Ovary (tissue), 7 donors: ENCODE measurements at regions not wholly inside any gene's neighbourhood (a gene's known extent, or its start where the extent isn't known, plus 50 kb on each side); places are given as distances from the start of the nearest gene placed in this dataset.

Experiments
- DNase-seq, 5 donors: peaks; one replicate each; pipeline ENCODE4 v3.0.0-alpha.2; 2019 to 2020
- H3K27ac ChIP-seq, 2 donors: fragments of 200-600 bp; one replicate each; pipeline versions ENCODE4 v1.5.1 to v1.8.0; 2019 to 2022
- H3K27me3 ChIP-seq: fragments of 200-600 bp; one replicate; pipeline ENCODE4 v1.8.0; 2022
- H3K36me3 ChIP-seq: fragments of 200-600 bp; sonication (generic); one replicate; pipeline ENCODE4 v1.5.1; 2019
- H3K4me1 ChIP-seq: one replicate; pipeline ENCODE4 v1.8.1; 2013; ENCODE audit warnings: mild to moderate bottlenecking, moderate library complexity; ENCODE audit not compliant: insufficient read depth
- H3K4me3 ChIP-seq: fragments of 200-600 bp; sonication (generic); one replicate; pipeline ENCODE4 v1.5.1; 2017
- H3K9me3 ChIP-seq, 2 donors: fragments of 200-600 bp in 1 of 2; sonication (generic) in 1 of 2; one replicate each; pipeline versions ENCODE4 v1.5.1 to v1.8.1; 2013 to 2019; ENCODE audit warnings: mild to moderate bottlenecking in 1 of 2, moderate library complexity in 1 of 2
- CTCF ChIP-seq, 3 donors: fragments of 450-650 bp in 2 of 3; fragments of 200-600 bp in 1 of 3; IDR thresholded peaks; one replicate each; pipeline versions ENCODE4 v1.5.1 to v1.8.0; 2016 to 2022; ENCODE audit warnings: antibody characterized with exemption in 3 of 3, mild to moderate bottlenecking in 1 of 3
- EP300 ChIP-seq: sonication (generic); formaldehyde crosslinking; IDR thresholded peaks from one replicate; pipeline ENCODE4 v1.6.1; 2017; ENCODE audit warnings: antibody characterized with exemption
- POLR2A ChIP-seq: fragments of 450-650 bp; IDR thresholded peaks from one replicate; pipeline ENCODE4 v1.6.1; 2017; ENCODE audit warnings: antibody characterized with exemption, mild to moderate bottlenecking, moderate library complexity
- WGBS, 3 donors: extraction: QIAGEN DNeasy Blood & Tissue Kit in 1 of 3; methylation state at CpG; one replicate each; pipeline versions ENCODE4 v1.1.5 to v1.1.7; 2013 to 2017; 5-methylcytosine and 5-hydroxymethylcytosine counted together
- intact Hi-C, 4 donors: fragments of 100-400 bp; cut with DNase I; formaldehyde crosslinking; loops; one replicate each; pipeline versions ENCODE4 v1.11.0 to v1.15.1; 2022 to 2023
- donor health status: DM: no; HTN: no; CAD: no; lungs with moderate emphysema.
- donor health status: DM: no; HTN: no; CAD: no.
- donor health status: Bipolar disorder and iron deficiency.
- donor health status: DM: no; HTN: no; CAD: no.
- donor health status: DM: yes; HTN: yes; CAD: no.

- no peak for DNase-seq
- TF ChIP-seq EP300, result no peak
- no peak for TF ChIP-seq POLR2A
- TF ChIP-seq CTCF (IDR thresholded peaks at IDR 0.05), result no peak
Measured at GRCh38 chr10:21100190-21100589, 203.1 kb upstream of the NEBL start.

GRCh38 chr10:21099291-21100062 lies 202.4 kb upstream of the NEBL start:
- no peak for DNase-seq
- intact Hi-C loops, result no loop called here
- TF ChIP-seq EP300 (no peak), POLR2A (no peak), CTCF (IDR thresholded peaks at IDR 0.05) (no peak)
- no peaks in the 10 kb centered on the region for H3K9me3 ChIP-seq
- H3K27me3 ChIP-seq, result no peaks in the 10 kb centered on the region
- no peak overlapping the region for H3K4me3 ChIP-seq
- H3K27ac ChIP-seq, result no peak overlapping the region
- H3K36me3 ChIP-seq, result no peaks in the 10 kb centered on the region
- WGBS, 3 donors, result 77 to 82% (median 81%) methylated on average over 6 of the region's 6 CpGs
- H3K4me1 ChIP-seq, result peaks cover 2% of the 10 kb centered on the region

More at GRCh38 chr10:21100190-21100589, 203.1 kb upstream of the NEBL start:
- intact Hi-C loops, result no loop called here
- peaks cover 2% of the 10 kb centered on the region for H3K4me1 ChIP-seq
- no peaks in the 10 kb centered on the region for H3K36me3 ChIP-seq
- H3K27ac ChIP-seq, result no peak overlapping the region
- H3K4me3 ChIP-seq, result no peak overlapping the region
- 46 to 62% (median 47%) methylated on average over 12 of the region's 12 CpGs for WGBS, 3 donors
- no peaks in the 10 kb centered on the region for H3K27me3 ChIP-seq
- H3K9me3 ChIP-seq, result no peaks in the 10 kb centered on the region

- Histone ChIP-seq H3K27me3 (no peaks in the 10 kb centered on the region), H3K36me3 (no peaks in the 10 kb centered on the region), H3K4me1 (peaks cover 2% of the 10 kb centered on the region), H3K27ac (no peak overlapping the region), H3K9me3 (no peaks in the 10 kb centered on the region), H3K4me3 (no peak overlapping the region)
- intact Hi-C loops, result no loop called here
- DNase-seq, result no peak
- TF ChIP-seq EP300 (no peak), CTCF (IDR thresholded peaks at IDR 0.05) (no peak), POLR2A (no peak)
- WGBS, 3 donors, result 94 to 97% (median 95%) methylated on average over 5 of the region's 5 CpGs
Measured at GRCh38 chr10:21097926-21098355, 200.8 kb upstream of the NEBL start.

GRCh38 chr10:21095494-21096055 lies 198.5 kb upstream of the NEBL start:
- H3K9me3 ChIP-seq, result no peaks in the 10 kb centered on the region
- intact Hi-C loops, result no loop called here
- no peak overlapping the region for H3K4me3 ChIP-seq
- peaks cover 2% of the 10 kb centered on the region for H3K4me1 ChIP-seq
- TF ChIP-seq POLR2A (no peak), CTCF (IDR thresholded peaks at IDR 0.05) (no peak), EP300 (no peak)
- no peak overlapping the region for H3K27ac ChIP-seq
- no peaks in the 10 kb centered on the region for H3K27me3 ChIP-seq
- no peak for DNase-seq
- WGBS, 3 donors, result 95 to 98% (median 96%) methylated on average over 3 of the region's 3 CpGs
- no peaks in the 10 kb centered on the region for H3K36me3 ChIP-seq
